Left ventricle myocardium inferior (tissue), 1 donor: ENCODE measurements at regions not wholly inside any gene's neighbourhood (a gene's known extent, or its start where the extent isn't known, plus 50 kb on each side); places are given as distances from the start of the nearest gene placed in this dataset.
"Not testable (repeated sequence)": the region's sequence is repeated elsewhere in the genome, so short reads cannot be mapped to it uniquely, and the experiment has no call there.

Experiments
- DNase-seq: peaks from one replicate; pipeline ENCODE4 v3.0.0-alpha.2; 2020
- H3K27ac ChIP-seq: fragments of 200-600 bp; replicated peaks from 2 replicates; pipeline ENCODE4 v1.8.0; 2021
- H3K27me3 ChIP-seq: fragments of 200-600 bp; 2 replicates; pipeline ENCODE4 v1.8.0; 2021; ENCODE audit warnings: low read depth
- H3K36me3 ChIP-seq: fragments of 200-600 bp; 2 replicates; pipeline ENCODE4 v1.8.0; 2021
- H3K4me1 ChIP-seq: fragments of 200-600 bp; 2 replicates; pipeline ENCODE4 v1.8.0; 2021
- H3K4me3 ChIP-seq: fragments of 200-600 bp; 2 replicates; pipeline ENCODE4 v1.8.0; 2021; ENCODE audit warnings: mild to moderate bottlenecking, moderate library complexity
- H3K9me3 ChIP-seq: fragments of 200-600 bp; replicated peaks from 2 replicates; pipeline ENCODE4 v1.8.0; 2021
- CTCF ChIP-seq: fragments of 200-600 bp; IDR thresholded peaks from 2 replicates; pipeline ENCODE4 v1.8.0; 2021; ENCODE audit warnings: antibody characterized with exemption, mild to moderate bottlenecking, borderline replicate concordance
- intact Hi-C: fragments of 100-400 bp; cut with micrococcal nuclease; formaldehyde crosslinking; loops from one replicate; pipeline ENCODE4 v1.11.0; 2022
- donor health status: DM: no; HTN: yes; CAD: no; lungs with severe emphysema.

- no peak for DNase-seq
- no peak overlapping the region for H3K27ac ChIP-seq
- no peak for TF ChIP-seq CTCF
- no peak overlapping the region for H3K4me3 ChIP-seq
- H3K4me1 ChIP-seq: no peaks in the 10 kb centered on the region
- intact Hi-C loops: no loop called here
- H3K36me3 ChIP-seq: no peaks in the 10 kb centered on the region
- no peaks in the 10 kb centered on the region for H3K27me3 ChIP-seq
- H3K9me3 ChIP-seq: no peaks in the 10 kb centered on the region
Measured at GRCh38 chr12:9363145-9363544, 154.9 kb upstream of the PZP start.

- no peaks in the 10 kb centered on the region for H3K36me3 ChIP-seq
- intact Hi-C loops: no loop called here
- no peaks in the 10 kb centered on the region for H3K4me1 ChIP-seq
- no peak overlapping the region for H3K27ac ChIP-seq
- no peak overlapping the region for H3K4me3 ChIP-seq
- DNase-seq: no peak
- H3K9me3 ChIP-seq: no peaks in the 10 kb centered on the region
- no peak for TF ChIP-seq CTCF
- H3K27me3 ChIP-seq: no peaks in the 10 kb centered on the region
Measured at GRCh38 chr12:9361879-9362326, 153.7 kb upstream of the PZP start.

- H3K36me3 ChIP-seq, H3K4me1 ChIP-seq, DNase-seq, H3K4me3 ChIP-seq, H3K27me3 ChIP-seq, intact Hi-C loops, H3K27ac ChIP-seq: not testable (repeated sequence)
- H3K9me3 ChIP-seq: peaks cover 51% of the 10 kb centered on the region
Measured at GRCh38 chr12:9354009-9354754, 146.0 kb upstream of the PZP start.

GRCh38 chr12:9351136-9351535, 142.9 kb upstream of the PZP start:
- Histone ChIP-seq H3K9me3 (peaks cover 44% of the 10 kb centered on the region), H3K36me3 (no peaks in the 10 kb centered on the region), H3K27me3 (no peaks in the 10 kb centered on the region), H3K4me3 (no peak overlapping the region), H3K27ac (no peak overlapping the region), H3K4me1 (no peaks in the 10 kb centered on the region)
- intact Hi-C loops: no loop called here
- no peak for DNase-seq
- no peak for TF ChIP-seq CTCF

GRCh38 chr12:9349888-9350885, 142.0 kb upstream of the PZP start:
- Histone ChIP-seq H3K27ac (no peak overlapping the region), H3K27me3 (no peaks in the 10 kb centered on the region), H3K4me1 (no peaks in the 10 kb centered on the region), H3K36me3 (no peaks in the 10 kb centered on the region), H3K4me3 (no peak overlapping the region), H3K9me3 (peaks cover 35% of the 10 kb centered on the region)
- no peak for TF ChIP-seq CTCF
- DNase-seq: no peak
- intact Hi-C loops: no loop called here
